Progenitor cell of endocrine pancreas (in vitro differentiated cells): ENCODE measurements at regions not wholly inside any gene's neighbourhood (a gene's known extent, or its start where the extent isn't known, plus 50 kb on each side); places are given as distances from the start of the nearest gene placed in this dataset.

Experiments used
- DNase-seq: peaks from one replicate; pipeline ENCODE4 v3.0.0; 2021; ENCODE audit warnings: low spot score; ENCODE audit not compliant: unreplicated experiment
- H3K27ac Mint-ChIP-seq: 2 replicates; pipeline ENCODE4 v1.8.0; 2021; ENCODE audit warnings: mild to moderate bottlenecking, moderate library complexity, mixed read lengths
- H3K27me3 Mint-ChIP-seq: 2 replicates; pipeline ENCODE4 v1.8.0; 2021; ENCODE audit warnings: mixed read lengths
- H3K36me3 Mint-ChIP-seq: 2 replicates; pipeline ENCODE4 v1.8.0; 2022; ENCODE audit warnings: mixed read lengths; ENCODE audit not compliant: insufficient read depth
- H3K4me1 Mint-ChIP-seq: 2 replicates; pipeline ENCODE4 v1.8.0; 2021; ENCODE audit warnings: low read depth, mixed read lengths
- H3K4me3 Mint-ChIP-seq: 2 replicates; pipeline ENCODE4 v1.8.0; 2021; ENCODE audit warnings: low read depth, mild to moderate bottlenecking, moderate library complexity, mixed read lengths
- H3K9me3 Mint-ChIP-seq: 2 replicates; pipeline ENCODE4 v1.8.0; 2021; ENCODE audit warnings: low read depth, mixed read lengths
- TF ChIP-seq, protein P1 (sequence below): fragments of 200-600 bp; sonication (generic); IDR thresholded peaks from one replicate; pipeline ENCODE4 v1.5.0; 2021; ENCODE audit warnings: antibody characterized with exemption, mild to moderate bottlenecking; ENCODE audit not compliant: unreplicated experiment

DNA sequence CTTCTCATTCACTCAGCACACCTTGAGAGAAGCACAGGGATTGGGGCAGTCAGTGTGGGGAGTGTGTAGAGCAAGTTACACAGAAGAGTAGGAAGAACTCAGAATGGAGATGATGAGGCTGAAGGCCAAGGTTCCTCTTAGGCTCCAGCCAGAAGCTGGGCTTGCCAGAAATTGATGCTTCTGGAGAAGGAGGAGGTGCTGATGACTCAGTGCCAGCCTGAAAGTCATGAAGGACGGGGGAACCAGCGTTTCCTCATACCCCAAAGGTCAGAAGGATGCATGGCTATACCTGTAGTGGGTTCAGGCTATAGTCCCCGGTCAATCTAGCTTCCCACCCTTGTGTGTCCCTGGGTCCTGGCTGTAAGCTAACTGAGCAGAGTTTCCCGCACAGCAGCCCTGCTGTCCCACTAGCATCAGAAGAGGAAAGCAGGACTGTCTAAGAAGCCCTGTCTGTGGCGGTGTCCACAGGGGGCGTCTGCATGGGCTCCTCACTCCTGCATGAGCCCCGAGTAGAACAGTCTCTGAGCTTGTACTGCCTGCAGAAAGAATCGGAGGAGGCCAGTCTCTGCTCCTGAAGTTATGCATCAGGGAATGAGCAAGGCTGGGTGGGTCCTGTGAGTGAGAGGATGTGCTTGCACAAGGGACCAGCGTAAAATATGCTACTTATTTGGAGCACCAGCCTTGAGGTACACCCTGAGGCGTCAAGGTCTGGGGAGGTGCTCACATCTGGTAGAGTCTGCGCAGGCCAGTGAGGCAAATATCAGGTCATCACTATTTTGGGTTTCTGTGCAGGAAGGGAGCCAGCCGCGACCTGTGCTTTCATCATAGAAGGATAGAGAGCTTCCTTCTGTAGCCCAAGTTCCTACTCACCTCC is 148.5 kb downstream of the MRPL14 start:
- Mint-ChIP-seq H3K4me1 (peaks cover 11% of the 10 kb centered on the region), H3K9me3 (no peaks in the 10 kb centered on the region), H3K36me3 (no peaks in the 10 kb centered on the region), H3K4me3 (no peak overlapping the region), H3K27ac (no peak overlapping the region), H3K27me3 (peaks cover 59% of the 10 kb centered on the region)
- DNase-seq, result no peak
- TF ChIP-seq, protein P1, sequence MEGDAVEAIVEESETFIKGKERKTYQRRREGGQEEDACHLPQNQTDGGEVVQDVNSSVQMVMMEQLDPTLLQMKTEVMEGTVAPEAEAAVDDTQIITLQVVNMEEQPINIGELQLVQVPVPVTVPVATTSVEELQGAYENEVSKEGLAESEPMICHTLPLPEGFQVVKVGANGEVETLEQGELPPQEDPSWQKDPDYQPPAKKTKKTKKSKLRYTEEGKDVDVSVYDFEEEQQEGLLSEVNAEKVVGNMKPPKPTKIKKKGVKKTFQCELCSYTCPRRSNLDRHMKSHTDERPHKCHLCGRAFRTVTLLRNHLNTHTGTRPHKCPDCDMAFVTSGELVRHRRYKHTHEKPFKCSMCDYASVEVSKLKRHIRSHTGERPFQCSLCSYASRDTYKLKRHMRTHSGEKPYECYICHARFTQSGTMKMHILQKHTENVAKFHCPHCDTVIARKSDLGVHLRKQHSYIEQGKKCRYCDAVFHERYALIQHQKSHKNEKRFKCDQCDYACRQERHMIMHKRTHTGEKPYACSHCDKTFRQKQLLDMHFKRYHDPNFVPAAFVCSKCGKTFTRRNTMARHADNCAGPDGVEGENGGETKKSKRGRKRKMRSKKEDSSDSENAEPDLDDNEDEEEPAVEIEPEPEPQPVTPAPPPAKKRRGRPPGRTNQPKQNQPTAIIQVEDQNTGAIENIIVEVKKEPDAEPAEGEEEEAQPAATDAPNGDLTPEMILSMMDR, result no peak

DNA sequence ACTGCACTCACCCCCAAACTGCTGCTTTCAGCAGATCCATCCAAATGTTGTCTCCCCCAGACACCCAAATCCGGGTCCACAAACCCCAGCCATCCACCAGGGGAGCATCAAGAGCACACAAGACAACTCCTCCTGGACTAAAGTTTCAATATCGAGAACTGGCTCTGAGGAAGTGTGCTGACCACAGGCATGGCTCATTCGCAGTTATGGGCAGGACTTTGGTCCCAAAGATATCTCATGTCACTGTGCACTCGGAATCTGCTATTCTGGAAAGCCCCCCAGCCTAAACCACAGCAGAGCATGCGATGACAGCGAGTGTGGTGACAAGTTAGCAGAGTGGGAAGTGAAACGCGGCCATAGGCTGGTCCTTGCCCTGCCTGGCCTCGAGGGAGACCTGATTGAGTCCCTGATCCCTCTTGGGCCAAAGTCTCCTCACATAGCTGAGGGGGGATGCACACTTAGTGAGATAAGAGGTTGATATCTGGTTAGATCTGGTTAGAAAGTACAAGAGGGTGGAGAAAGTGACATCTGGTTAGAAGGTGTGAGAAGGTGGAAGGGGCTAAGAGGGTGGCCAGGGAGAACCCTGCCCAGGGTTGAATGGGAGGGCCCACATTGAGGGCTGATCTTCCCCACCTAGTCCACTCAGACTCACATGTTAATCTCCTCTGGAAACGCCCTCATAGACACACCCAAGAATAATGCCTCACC is 149.7 kb downstream of the MRPL14 start:
- H3K4me3 Mint-ChIP-seq, result no peak overlapping the region

GRCh38 chr6:43976706-43977403 is 150.4 kb downstream of the MRPL14 start:
- H3K4me3 Mint-ChIP-seq, result no peak overlapping the region
- no peak overlapping the region for H3K27ac Mint-ChIP-seq
- peaks cover 57% of the 10 kb centered on the region for H3K27me3 Mint-ChIP-seq
- TF ChIP-seq, protein P1, result no peak
- H3K4me1 Mint-ChIP-seq, result peaks cover 6% of the 10 kb centered on the region
- no peaks in the 10 kb centered on the region for H3K9me3 Mint-ChIP-seq
- H3K36me3 Mint-ChIP-seq, result no peaks in the 10 kb centered on the region
- DNase-seq, result no peak

More for the DNA sequence above, 149.7 kb downstream of the MRPL14 start:
- no peaks in the 10 kb centered on the region for H3K36me3 Mint-ChIP-seq
- TF ChIP-seq, protein P1, result no peak
- H3K9me3 Mint-ChIP-seq, result no peaks in the 10 kb centered on the region
- H3K27me3 Mint-ChIP-seq, result peaks cover 58% of the 10 kb centered on the region
- no peak overlapping the region for H3K27ac Mint-ChIP-seq
- DNase-seq, result no peak
- H3K4me1 Mint-ChIP-seq, result peaks cover 6% of the 10 kb centered on the region

DNA sequence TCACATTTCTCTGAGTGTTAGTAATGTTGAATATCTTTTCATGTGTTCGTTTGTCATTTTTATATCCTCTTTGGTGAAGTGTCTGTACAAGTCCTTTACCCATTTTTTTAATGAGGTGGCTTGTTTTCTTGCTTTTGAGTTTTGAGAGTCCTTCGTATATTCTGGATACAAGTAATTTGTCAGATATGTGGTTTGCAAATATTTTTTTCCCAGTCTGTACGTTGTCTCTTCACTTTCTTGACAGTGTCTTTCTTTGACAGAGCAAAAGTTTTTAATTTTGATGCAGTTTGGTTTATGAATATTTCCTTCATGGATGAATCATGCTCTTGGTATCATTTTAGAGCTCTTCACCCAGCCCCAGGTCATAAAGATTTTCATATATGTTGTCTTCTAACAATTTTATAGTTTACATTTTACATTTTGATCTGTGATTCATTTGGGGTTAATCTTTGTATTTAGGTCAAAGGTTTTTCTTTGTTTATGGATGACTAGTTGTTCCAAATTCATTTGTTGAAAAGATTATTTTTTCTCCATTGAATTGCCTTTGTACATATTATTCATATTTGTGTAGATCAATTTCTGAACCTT is 152.5 kb downstream of the MRPL14 start:
- Mint-ChIP-seq H3K4me3 (no peak overlapping the region), H3K36me3 (no peaks in the 10 kb centered on the region), H3K27me3 (peaks cover 58% of the 10 kb centered on the region), H3K4me1 (peaks cover 2% of the 10 kb centered on the region), H3K9me3 (no peaks in the 10 kb centered on the region), H3K27ac (no peak overlapping the region)
- TF ChIP-seq, protein P1, result no peak
- no peak for DNase-seq

DNA sequence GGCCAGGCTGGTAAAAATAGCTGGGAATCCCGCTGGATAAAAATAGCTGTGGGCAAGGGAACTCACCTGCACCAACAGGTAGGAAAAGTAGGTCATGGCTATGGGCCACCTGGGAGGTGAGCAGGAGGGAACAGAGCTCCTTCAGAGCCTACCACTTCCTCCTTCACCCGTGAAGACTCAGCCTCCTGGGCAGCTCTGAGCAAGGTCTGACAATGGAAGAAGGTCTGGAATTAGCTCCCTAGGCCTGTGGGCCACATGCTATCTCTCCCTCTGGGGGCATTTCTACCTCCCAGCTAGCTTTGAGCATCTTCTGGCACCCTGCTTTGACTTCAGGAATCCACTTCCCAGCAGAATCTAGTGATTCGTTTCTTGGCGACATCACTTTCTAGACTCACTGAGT is 153.9 kb downstream of the MRPL14 start:
- peaks cover 44% of the 10 kb centered on the region for H3K27me3 Mint-ChIP-seq
- no peaks in the 10 kb centered on the region for H3K9me3 Mint-ChIP-seq
- DNase-seq, result no peak
- H3K27ac Mint-ChIP-seq, result no peak overlapping the region
- no peak overlapping the region for H3K4me3 Mint-ChIP-seq
- H3K36me3 Mint-ChIP-seq, result no peaks in the 10 kb centered on the region
- TF ChIP-seq, protein P1, result no peak
- H3K4me1 Mint-ChIP-seq, result peaks cover 2% of the 10 kb centered on the region
